GM21619 (cell line): ENCODE measurements at regions not wholly inside any gene's neighbourhood (a gene's known extent, or its start where the extent isn't known, plus 50 kb on each side); places are given as distances from the start of the nearest gene placed in this dataset.
"Not testable (repeated sequence)": the region's sequence is repeated elsewhere in the genome, so short reads cannot be mapped to it uniquely, and the experiment has no call there.

ENCODE experiments used
- ATAC-seq: cut with Tn5 transposase; IDR thresholded peaks from one replicate; pipeline ENCODE4 v1.9.1; 2021; ENCODE audit not compliant: unreplicated experiment

DNA sequence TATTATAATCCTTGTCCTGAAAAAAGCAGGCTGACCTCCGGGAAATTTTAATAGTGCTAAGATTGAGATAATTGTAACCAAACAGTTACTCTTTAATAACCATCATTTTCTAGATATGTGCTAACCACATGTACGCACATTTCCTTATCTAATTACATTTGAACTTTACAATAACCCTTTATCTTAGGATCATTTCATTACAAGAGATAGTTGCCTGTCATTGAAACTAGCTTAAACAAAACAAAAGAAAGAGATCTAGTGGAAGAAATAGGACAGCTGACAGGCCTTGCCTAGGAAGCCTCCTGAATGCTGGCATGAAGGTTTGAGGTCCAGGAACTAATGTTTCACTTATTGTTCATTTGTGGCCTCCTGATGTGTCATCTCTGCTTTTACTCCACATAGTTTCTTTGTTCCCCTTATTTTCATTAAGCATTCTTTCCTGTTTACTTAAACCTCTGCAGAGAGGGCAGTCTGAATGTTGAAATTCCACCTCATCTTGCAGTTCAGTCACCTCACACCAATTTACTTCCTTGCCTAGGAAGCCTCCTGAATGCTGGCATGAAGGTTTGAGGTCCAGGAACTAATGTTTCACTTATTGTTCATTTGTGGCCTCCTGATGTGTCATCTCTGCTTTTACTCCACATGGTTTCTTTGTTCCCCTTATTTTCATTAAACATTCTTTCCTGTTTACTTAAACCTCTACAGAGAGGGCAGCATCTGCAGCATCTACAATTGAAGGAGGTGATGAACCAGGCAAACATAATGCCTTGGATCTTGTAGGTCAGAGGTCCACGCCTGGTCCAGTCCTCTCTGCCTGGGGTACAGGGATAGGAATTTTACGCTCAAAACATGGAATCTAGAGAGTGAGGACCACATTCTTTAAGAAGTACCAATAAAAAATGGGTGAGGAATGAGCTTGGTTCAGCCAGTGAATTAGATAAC is 247.5 kb downstream of the SPATA31A6 start:
- ATAC-seq = peak; percentile 57

DNA sequence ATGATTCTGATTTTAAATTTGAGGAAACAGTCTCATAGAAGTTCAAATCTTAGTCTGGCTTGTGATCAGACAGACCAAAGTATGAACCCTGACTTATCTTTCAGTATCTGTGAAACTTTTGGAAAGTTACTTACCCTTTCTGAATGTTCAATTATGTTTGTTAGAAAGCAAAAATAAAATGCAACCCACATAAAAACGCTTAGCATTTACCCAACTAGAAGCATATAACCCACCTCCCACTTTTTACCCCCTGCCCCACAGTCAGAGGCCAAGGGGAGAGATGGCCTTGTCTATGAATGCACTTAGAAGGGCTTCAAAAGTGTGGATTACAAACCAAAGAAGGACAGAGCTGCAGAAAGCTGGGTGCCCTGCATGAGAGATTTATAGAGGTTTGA is 248.2 kb downstream of the SPATA31A6 start:
- not testable (repeated sequence) for ATAC-seq

DNA sequence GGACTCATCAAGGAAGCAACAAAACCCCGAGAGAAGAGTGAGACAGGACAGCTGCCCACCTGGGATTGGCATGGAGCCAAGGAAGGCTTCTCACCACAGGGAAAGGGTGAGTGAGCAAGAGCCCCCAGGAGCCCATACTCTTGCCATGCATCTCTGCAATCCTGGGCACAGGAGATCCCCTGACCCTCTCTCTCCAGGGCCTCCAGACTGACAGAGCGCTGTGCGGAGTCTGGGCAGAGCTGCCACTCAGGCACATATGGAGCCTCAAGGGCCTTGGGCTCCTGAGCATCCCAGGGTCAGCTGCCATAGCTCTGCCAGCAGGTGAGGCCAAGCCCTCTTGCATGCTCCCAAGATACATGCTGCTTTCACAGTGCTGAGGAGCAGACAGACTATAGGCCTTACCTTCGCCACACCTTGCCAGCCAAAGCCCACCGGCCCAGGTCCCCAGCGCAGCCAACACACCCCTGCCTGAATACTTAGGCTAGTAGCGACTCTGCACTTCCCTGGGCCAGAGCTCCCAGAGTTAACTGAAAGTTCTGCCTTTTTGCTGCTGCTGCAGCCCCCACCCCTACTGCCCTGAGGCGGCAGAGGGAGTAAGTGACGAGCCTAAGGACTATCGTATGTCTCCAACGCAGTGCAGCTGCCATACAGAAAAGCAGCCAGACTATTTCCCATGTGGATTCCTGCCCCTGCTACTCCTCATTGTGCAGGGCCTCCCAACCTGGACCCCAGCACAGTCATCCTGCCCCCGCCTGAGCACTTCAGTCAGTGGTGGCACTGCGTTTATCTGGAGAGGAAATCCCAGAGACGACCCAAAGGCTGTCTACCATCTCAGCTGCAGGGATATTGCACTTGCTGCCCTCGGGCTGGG is 251.6 kb downstream of the SPATA31A6 start:
- not testable (repeated sequence) for ATAC-seq

- ATAC-seq = not testable (repeated sequence)
Observed at GRCh38 chr9:42435715-42436342, 252.4 kb downstream of the SPATA31A6 start.

GRCh38 chr9:42437057-42437759 is 253.7 kb downstream of the SPATA31A6 start:
- ATAC-seq = peak; percentile 62

DNA sequence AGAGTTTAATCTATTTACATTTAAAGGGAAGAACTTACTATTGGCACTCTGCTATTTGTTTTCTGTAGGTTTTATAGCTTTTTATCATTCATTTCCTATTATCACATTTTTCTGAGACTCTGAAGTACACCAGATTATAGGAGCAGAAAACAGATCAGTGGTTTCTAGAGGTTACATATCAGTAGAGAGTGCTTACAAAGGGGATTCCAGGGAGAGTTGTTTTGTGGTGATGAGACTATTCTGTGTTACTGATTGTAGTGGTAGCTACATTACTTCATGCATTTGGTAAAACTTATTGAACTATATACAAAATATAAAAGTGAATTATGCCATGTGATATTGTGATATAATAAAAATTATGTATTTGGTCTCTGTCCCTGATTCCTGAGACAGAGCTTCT is 259.2 kb downstream of the SPATA31A6 start:
- not testable (repeated sequence) for ATAC-seq

- peak; percentile 80 for ATAC-seq
Observed at GRCh38 chr9:42443414-42443813, 260.0 kb downstream of the SPATA31A6 start.

- ATAC-seq = not testable (repeated sequence)
Observed at GRCh38 chr9:42461436-42461835, 278.0 kb downstream of the SPATA31A6 start.

DNA sequence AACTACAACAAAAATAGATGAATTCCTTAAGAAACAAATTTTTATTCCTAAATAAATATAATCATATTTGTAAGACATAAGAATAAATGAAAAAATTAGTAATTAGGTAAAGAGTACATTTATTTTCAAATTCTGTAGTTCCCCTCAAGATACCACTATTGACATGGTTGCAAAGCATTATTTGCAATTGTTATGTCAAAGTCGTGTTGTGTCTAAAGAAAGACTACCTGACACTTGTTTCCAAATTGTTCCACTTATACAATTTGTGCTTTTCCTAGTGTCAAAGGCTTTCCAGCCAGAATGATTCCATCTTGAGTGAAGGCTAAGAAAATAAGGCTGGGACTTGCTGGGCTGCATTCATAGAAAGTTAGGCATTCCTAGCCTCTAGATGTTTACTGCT is 278.4 kb downstream of the SPATA31A6 start:
- ATAC-seq = not testable (repeated sequence)

DNA sequence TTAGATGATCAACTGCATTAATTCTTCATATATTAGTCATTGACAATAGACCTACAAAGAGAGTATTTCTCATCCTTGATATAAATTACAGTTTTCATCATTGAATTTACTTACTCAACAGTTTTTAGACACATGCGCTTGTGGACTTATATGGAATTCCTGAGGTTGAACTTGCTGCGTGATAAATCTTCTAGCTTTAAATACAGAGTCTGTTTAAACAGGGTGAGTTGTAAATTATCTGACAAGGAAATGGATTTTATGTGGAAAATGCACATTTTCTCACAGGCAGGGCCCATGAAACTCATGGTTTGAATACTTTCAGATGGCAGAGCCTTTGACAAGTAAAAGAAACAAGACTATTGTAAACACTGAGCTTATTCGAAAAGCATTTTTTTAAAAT is 280.5 kb downstream of the SPATA31A6 start:
- ATAC-seq = not testable (repeated sequence)

- not testable (repeated sequence) for ATAC-seq
Observed at GRCh38 chr9:42470577-42470976, 287.1 kb downstream of the SPATA31A6 start.

GRCh38 chr9:42490989-42491388 is 307.5 kb downstream of the SPATA31A6 start:
- ATAC-seq = not testable (repeated sequence)

DNA sequence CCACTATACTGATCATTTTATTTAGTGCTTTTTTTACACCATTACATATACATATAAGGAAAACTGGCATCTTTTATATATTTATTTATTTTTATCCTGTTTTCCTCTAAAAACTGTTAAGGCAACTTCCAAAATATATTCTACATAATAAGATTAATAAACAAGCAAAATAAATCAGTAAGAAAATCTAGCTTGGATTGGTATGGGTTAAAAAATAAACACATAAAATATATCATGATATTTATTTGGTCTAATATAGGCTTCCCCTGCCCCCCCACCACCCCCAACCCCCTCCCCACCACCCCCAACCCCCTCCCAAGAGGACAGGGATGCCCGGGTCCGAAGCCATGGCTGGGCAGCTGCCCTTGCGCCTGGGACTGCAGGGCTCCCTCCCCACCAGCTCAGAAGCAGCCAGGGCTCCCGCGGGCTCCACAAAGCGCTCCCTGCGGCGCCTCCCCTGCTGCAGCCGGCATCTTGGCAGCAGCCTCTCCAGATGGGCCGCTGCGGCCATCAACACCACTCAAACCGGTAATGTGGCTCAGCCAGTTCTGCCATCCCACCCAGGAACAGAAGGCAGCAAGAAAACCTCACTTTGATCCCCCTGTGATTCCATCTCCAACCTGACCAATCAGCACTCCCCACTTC is 319.3 kb downstream of the SPATA31A6 start:
- ATAC-seq = not testable (repeated sequence)

DNA sequence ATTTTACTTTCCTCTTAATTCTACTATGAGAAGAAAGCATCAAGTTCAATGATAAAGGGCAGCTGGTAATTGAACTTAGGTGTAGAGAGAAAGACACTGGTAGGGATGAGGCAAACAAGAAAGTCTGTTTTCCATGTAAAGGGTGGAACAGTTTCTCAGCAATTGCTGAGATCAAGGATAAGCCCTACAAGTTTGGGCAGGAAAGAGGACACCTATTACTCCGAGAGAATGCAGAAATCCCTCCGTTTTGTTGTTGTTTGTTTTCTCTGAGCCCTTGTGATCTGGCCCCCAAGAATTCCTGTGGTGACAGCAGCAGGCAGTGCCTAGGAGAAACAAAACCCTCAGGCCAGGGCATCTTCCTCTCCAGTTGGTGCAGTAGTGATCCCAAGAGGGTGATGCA is 324.7 kb downstream of the SPATA31A6 start:
- not testable (repeated sequence) for ATAC-seq

- ATAC-seq = not testable (repeated sequence)
Observed at GRCh38 chr9:42513535-42513934, 330.1 kb downstream of the SPATA31A6 start.

GRCh38 chr9:42534325-42534983 is 351.0 kb downstream of the SPATA31A6 start:
- not testable (repeated sequence) for ATAC-seq

DNA sequence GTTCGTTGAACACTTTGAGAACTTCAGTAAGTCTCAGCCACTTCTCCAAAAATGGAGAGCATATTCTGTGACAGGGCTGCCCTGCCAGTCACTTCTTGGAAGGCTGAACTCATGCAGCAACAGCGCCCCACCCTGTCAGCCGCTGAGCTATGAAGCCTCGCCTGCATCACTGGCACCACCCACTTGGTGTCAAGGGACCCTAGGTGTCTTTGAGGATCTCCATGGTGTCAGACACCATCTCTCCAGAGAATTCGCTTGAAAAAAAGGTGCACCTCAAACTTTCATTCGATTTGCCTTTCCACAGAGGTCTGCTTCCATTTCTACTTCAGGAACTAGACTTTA is 351.5 kb downstream of the SPATA31A6 start:
- ATAC-seq = not testable (repeated sequence)

- ATAC-seq = not testable (repeated sequence)
Observed at GRCh38 chr9:42550789-42551357, 367.4 kb downstream of the SPATA31A6 start.

GRCh38 chr9:42568530-42568929 is 385.1 kb downstream of the SPATA31A6 start:
- not testable (repeated sequence) for ATAC-seq
